Erythroblast (primary cell): ENCODE measurements at regions not wholly inside any gene's neighbourhood (a gene's known extent, or its start where the extent isn't known, plus 50 kb on each side); places are given as distances from the start of the nearest gene placed in this dataset.

Source experiments
- GATA1 ChIP-seq: IDR thresholded peaks from 2 replicates; pipeline ENCODE4 v1.6.1; 2011; ENCODE audit warnings: low read depth, mild to moderate bottlenecking, control low read depth, low read length, moderate library complexity
- POLR2A ChIP-seq: IDR thresholded peaks from 2 replicates; pipeline ENCODE4 v1.6.1; 2011; ENCODE audit warnings: mild to moderate bottlenecking, low read length

GRCh38 chr5:32876791-32877190 is 165.7 kb downstream of the NPR3 start:
- no peak for TF ChIP-seq POLR2A
- no peak for TF ChIP-seq GATA1
